Keratinocyte (primary cell): ENCODE measurements at regions not wholly inside any gene's neighbourhood (a gene's known extent, or its start where the extent isn't known, plus 50 kb on each side); places are given as distances from the start of the nearest gene placed in this dataset.

Source experiments
- DNase-seq: peaks from one replicate; pipeline ENCODE4 v3.0.0-alpha.2; 2011; ENCODE audit warnings: low read depth, missing footprints, low spot score
- FAIRE-seq: peaks from 2 replicates; lab custom pipeline; 2011; peaks lifted over from hg19 to GRCh38; lab: Jason Lieb, UNC
- H2AFZ ChIP-seq: 2 replicates; pipeline ENCODE4 v1.6.0; 2012; ENCODE audit warnings: low read length, control low read depth, inconsistent platforms; ENCODE audit not compliant: control insufficient read depth
- H3K27ac ChIP-seq: 2 replicates; pipeline ENCODE4 v1.5.1; 2011; ENCODE audit warnings: low read length; ENCODE audit not compliant: control insufficient read depth, insufficient read depth
- H3K27me3 ChIP-seq: 3 replicates; pipeline ENCODE4 v1.6.0; 2011; ENCODE audit warnings: low read length; ENCODE audit not compliant: control insufficient read depth, insufficient read depth; ENCODE audit errors: extremely low read depth
- H3K36me3 ChIP-seq, 2 experiments: 2 replicates in 1 of 2; 3 replicates in 1 of 2; pipeline ENCODE4 v1.5.1; 2011; ENCODE audit warnings: low read length in 2 of 2, mild to moderate bottlenecking in 1 of 2; ENCODE audit not compliant: control insufficient read depth in 2 of 2, insufficient read depth in 2 of 2; ENCODE audit errors: extremely low read depth in 1 of 2
- H3K4me1 ChIP-seq: 3 replicates; pipeline ENCODE4 v1.5.1; 2011; ENCODE audit warnings: low read length; ENCODE audit not compliant: control insufficient read depth, insufficient read depth; ENCODE audit errors: extremely low read depth
- H3K4me2 ChIP-seq: 3 replicates; pipeline ENCODE4 v1.6.0; 2011; ENCODE audit warnings: low read depth, low read length; ENCODE audit not compliant: control insufficient read depth, insufficient read depth; ENCODE audit errors: extremely low read depth
- H3K4me3 ChIP-seq, 3 experiments: fragments of 200-600 bp in 1 of 3; sonication (generic) in 1 of 3; 2 replicates in 2 of 3; 3 replicates in 1 of 3; pipeline ENCODE4 v1.5.1; 2011 to 2016; ENCODE audit warnings: low read length in 3 of 3, mild to moderate bottlenecking in 3 of 3, control low read depth in 2 of 3, inconsistent platforms in 1 of 3, low read depth in 1 of 3, mixed read lengths in 1 of 3, mixed run types in 1 of 3, moderate library complexity in 1 of 3; ENCODE audit not compliant: control insufficient read depth in 2 of 3, insufficient read depth in 2 of 3; ENCODE audit errors: extremely low read depth in 1 of 3
- H3K79me2 ChIP-seq: 2 replicates; pipeline ENCODE4 v1.6.0; 2012; ENCODE audit warnings: low read length; ENCODE audit not compliant: control insufficient read depth, insufficient read depth
- H3K9ac ChIP-seq: 3 replicates; pipeline ENCODE4 v1.6.0; 2011; ENCODE audit warnings: low read length; ENCODE audit not compliant: control insufficient read depth, insufficient read depth; ENCODE audit errors: extremely low read depth
- H3K9me1 ChIP-seq: 3 replicates; pipeline ENCODE4 v1.6.0; 2011; ENCODE audit warnings: low read length; ENCODE audit not compliant: control insufficient read depth, insufficient read depth; ENCODE audit errors: extremely low read depth
- H3K9me3 ChIP-seq: 2 replicates; pipeline ENCODE4 v1.5.1; 2012; ENCODE audit warnings: low read depth, low read length; ENCODE audit not compliant: control insufficient read depth
- H4K20me1 ChIP-seq: 3 replicates; pipeline ENCODE4 v1.6.0; 2011; ENCODE audit warnings: low read length; ENCODE audit not compliant: control insufficient read depth, insufficient read depth; ENCODE audit errors: extremely low read depth
- EZH2 ChIP-seq: IDR thresholded peaks from one replicate; pipeline ENCODE4 v1.6.1; 2012; ENCODE audit warnings: inconsistent platforms, mild to moderate bottlenecking, low read length, moderate library complexity
- dilution Hi-C: fragments of 300-500 bp; cut with MboI; formaldehyde crosslinking; loops from one replicate; pipeline ENCODE4 v1.7.0; 2020; ENCODE audit warnings: low sequenced_read_pairs; ENCODE audit not compliant: extremely low pct_ligation_motif_present
- TF ChIP-seq, protein P1 (sequence below), 3 experiments: IDR thresholded peaks in 1 of 3; conservative IDR thresholded peaks in 1 of 3; optimal IDR thresholded peaks in 1 of 3; 2 replicates in 2 of 3; 3 replicates in 1 of 3; pipeline versions ENCODE3 to v1.5.1; 2011; ENCODE audit warnings: low read length in 3 of 3, mild to moderate bottlenecking in 3 of 3, moderate library complexity in 2 of 3, control low read depth in 1 of 3, inconsistent platforms in 1 of 3; ENCODE audit not compliant: insufficient read depth in 2 of 3; ENCODE audit errors: extremely low read depth in 1 of 3

GRCh38 chrX:40484408-40485091 lies 96.2 kb upstream of the ATP6AP2 start:
- Histone ChIP-seq H3K79me2 (no peaks in the 10 kb centered on the region), H3K9ac (no peak overlapping the region), H3K4me1 (no peaks in the 10 kb centered on the region), H3K27me3 (no peaks in the 10 kb centered on the region), H3K27ac (no peak overlapping the region), H3K4me3 (no peak overlapping the region), H3K9me1 (no peaks in the 10 kb centered on the region), H4K20me1 (no peaks in the 10 kb centered on the region), H3K4me2 (no peak overlapping the region), H3K36me3 (no peaks in the 10 kb centered on the region), H3K9me3 (no peaks in the 10 kb centered on the region), H2AFZ (no peak overlapping the region)
- TF ChIP-seq EZH2: no peak
- TF ChIP-seq, protein P1, sequence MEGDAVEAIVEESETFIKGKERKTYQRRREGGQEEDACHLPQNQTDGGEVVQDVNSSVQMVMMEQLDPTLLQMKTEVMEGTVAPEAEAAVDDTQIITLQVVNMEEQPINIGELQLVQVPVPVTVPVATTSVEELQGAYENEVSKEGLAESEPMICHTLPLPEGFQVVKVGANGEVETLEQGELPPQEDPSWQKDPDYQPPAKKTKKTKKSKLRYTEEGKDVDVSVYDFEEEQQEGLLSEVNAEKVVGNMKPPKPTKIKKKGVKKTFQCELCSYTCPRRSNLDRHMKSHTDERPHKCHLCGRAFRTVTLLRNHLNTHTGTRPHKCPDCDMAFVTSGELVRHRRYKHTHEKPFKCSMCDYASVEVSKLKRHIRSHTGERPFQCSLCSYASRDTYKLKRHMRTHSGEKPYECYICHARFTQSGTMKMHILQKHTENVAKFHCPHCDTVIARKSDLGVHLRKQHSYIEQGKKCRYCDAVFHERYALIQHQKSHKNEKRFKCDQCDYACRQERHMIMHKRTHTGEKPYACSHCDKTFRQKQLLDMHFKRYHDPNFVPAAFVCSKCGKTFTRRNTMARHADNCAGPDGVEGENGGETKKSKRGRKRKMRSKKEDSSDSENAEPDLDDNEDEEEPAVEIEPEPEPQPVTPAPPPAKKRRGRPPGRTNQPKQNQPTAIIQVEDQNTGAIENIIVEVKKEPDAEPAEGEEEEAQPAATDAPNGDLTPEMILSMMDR (optimal IDR thresholded peaks at IDR 0.05 in 1 of 3, IDR thresholded peaks at IDR 0.05 in 1 of 3, conservative IDR thresholded peaks at IDR 0.05 in 1 of 3; ENCODE audit: extremely low read depth in 1 of 3, insufficient read depth in 2 of 3, low read length in 3 of 3): no peak
- FAIRE-seq: no peak
- no peak for DNase-seq
- dilution Hi-C loops: no loop called here

- H3K9me3 ChIP-seq: no peaks in the 10 kb centered on the region
- DNase-seq (no peak), FAIRE-seq (no peak)
- H3K4me1 ChIP-seq: no peaks in the 10 kb centered on the region
- H4K20me1 ChIP-seq: no peaks in the 10 kb centered on the region
- dilution Hi-C loops: no loop called here
- no peaks in the 10 kb centered on the region for H3K9me1 ChIP-seq
- no peak overlapping the region for H3K9ac ChIP-seq
- H3K4me3 ChIP-seq: no peak overlapping the region
- no peaks in the 10 kb centered on the region for H3K36me3 ChIP-seq
- no peaks in the 10 kb centered on the region for H3K79me2 ChIP-seq
- no peak overlapping the region for H2AFZ ChIP-seq
- no peaks in the 10 kb centered on the region for H3K27me3 ChIP-seq
- no peak overlapping the region for H3K4me2 ChIP-seq
- TF ChIP-seq EZH2: no peak
- TF ChIP-seq, protein P1 (optimal IDR thresholded peaks at IDR 0.05 in 1 of 3, IDR thresholded peaks at IDR 0.05 in 1 of 3, conservative IDR thresholded peaks at IDR 0.05 in 1 of 3; ENCODE audit: extremely low read depth in 1 of 3, insufficient read depth in 2 of 3, low read length in 3 of 3): no peak
- no peak overlapping the region for H3K27ac ChIP-seq
Measured at GRCh38 chrX:40483502-40483901, 97.3 kb upstream of the ATP6AP2 start.
